GM21447 (cell line): ENCODE measurements at regions not wholly inside any gene's neighbourhood (a gene's known extent, or its start where the extent isn't known, plus 50 kb on each side); places are given as distances from the start of the nearest gene placed in this dataset.
"Not testable (repeated sequence)": the region's sequence is repeated elsewhere in the genome, so short reads cannot be mapped to it uniquely, and the experiment has no call there.

Source experiments
- ATAC-seq: cut with Tn5 transposase; IDR thresholded peaks from one replicate; pipeline ENCODE4 v1.9.1; 2021; ENCODE audit not compliant: unreplicated experiment

- ATAC-seq, result no peak
These were observed 141.9 kb upstream of the PRKD1 start for GRCh38 chr14:30069536-30069935.

- ATAC-seq, result not testable (repeated sequence)
These were observed 144.8 kb upstream of the PRKD1 start for GRCh38 chr14:30072454-30072853.

GRCh38 chr14:30077946-30078345 lies 150.3 kb upstream of the PRKD1 start:
- no peak for ATAC-seq

GRCh38 chr14:30078811-30079402 lies 151.3 kb upstream of the PRKD1 start:
- no peak for ATAC-seq

GRCh38 chr14:30082486-30082885 lies 154.8 kb upstream of the PRKD1 start:
- no peak for ATAC-seq

- no peak for ATAC-seq
These were observed 157.2 kb upstream of the PRKD1 start for GRCh38 chr14:30084811-30085210.

GRCh38 chr14:30085943-30086342 lies 158.3 kb upstream of the PRKD1 start:
- no peak for ATAC-seq

GRCh38 chr14:30088620-30089019 lies 161.0 kb upstream of the PRKD1 start:
- ATAC-seq, result no peak

GRCh38 chr14:30108975-30109700 lies 181.5 kb upstream of the PRKD1 start:
- ATAC-seq, result no peak

- ATAC-seq, result no peak
These were observed 186.4 kb upstream of the PRKD1 start for GRCh38 chr14:30114051-30114450.

- no peak for ATAC-seq
These were observed 188.1 kb upstream of the PRKD1 start for GRCh38 chr14:30115756-30116155.

GRCh38 chr14:30118992-30119640 lies 191.5 kb upstream of the PRKD1 start:
- no peak for ATAC-seq

GRCh38 chr14:30125322-30125979 lies 197.8 kb upstream of the PRKD1 start:
- no peak for ATAC-seq

GRCh38 chr14:30129807-30130206 lies 202.2 kb upstream of the PRKD1 start:
- no peak for ATAC-seq

GRCh38 chr14:30131581-30132097 lies 204.0 kb upstream of the PRKD1 start:
- ATAC-seq, result no peak

GRCh38 chr14:30132196-30132595 lies 204.5 kb upstream of the PRKD1 start:
- ATAC-seq, result no peak

GRCh38 chr14:30134936-30135335 lies 207.3 kb upstream of the PRKD1 start:
- no peak for ATAC-seq

GRCh38 chr14:30138567-30138966 lies 210.9 kb upstream of the PRKD1 start:
- no peak for ATAC-seq

GRCh38 chr14:30142216-30142615 lies 214.6 kb upstream of the PRKD1 start:
- no peak for ATAC-seq

GRCh38 chr14:30143627-30144026 lies 216.0 kb upstream of the PRKD1 start:
- ATAC-seq, result no peak

- no peak for ATAC-seq
These were observed 226.1 kb upstream of the PRKD1 start for GRCh38 chr14:30153717-30154116.

- ATAC-seq, result no peak
These were observed 228.9 kb upstream of the PRKD1 start for GRCh38 chr14:30156571-30156970.
